ENCODE measurements at regions not wholly inside any gene's neighbourhood (a gene's known extent, or its start where the extent isn't known, plus 50 kb on each side); places are given as distances from the start of the nearest gene placed in this dataset.

DNA sequence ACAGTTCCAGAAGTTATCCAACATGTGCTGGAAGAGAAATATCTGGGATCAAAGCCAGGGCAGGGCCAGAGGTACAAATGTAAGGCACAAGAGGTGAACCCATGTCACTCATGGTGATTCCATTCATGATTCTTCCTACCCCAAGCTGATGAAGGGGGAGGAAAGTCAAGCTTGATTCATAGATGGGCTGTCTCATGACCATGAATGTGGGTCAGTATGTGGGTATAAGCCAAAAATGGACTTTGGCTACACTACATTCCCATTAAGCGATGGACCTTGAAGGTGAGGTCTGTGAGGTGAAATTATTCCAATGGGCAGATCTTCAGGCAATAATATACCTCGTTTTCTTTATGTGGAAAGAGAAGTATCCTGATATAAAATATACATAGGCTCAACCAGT, 217.1 kb downstream of the BTG1 start:
- Histone ChIP-seq H3K9me2 (replicated peaks; ENCODE audit: low read length) (no peaks in the 10 kb centered on the region), H3K9me3 (ENCODE audit: low read length) (no peaks in the 10 kb centered on the region), H3F3A (ENCODE audit: low read length, unreplicated experiment) (no peaks in the 10 kb centered on the region), H3K4me1 (ENCODE audit: insufficient read depth, low read length) (peaks cover 26% of the 10 kb centered on the region), H3K4me2 (ENCODE audit: low read length) (no peak overlapping the region), H3K79me2 (ENCODE audit: low read length) (no peaks in the 10 kb centered on the region), H2AFZ (ENCODE audit: low read length) (no peak overlapping the region), H3K9ac (ENCODE audit: low read length) (no peak overlapping the region), H3K27ac (ENCODE audit: low read length) (no peak overlapping the region), H3K4me3 (ENCODE audit: low read length) (no peak overlapping the region), H3K36me3 (ENCODE audit: low read depth, low read length) (no peaks in the 10 kb centered on the region), H4K20me1 (ENCODE audit: low read length) (no peaks in the 10 kb centered on the region), H3K27me3 (ENCODE audit: low read length) (no peaks in the 10 kb centered on the region)
- ATAC-seq (no peak), DNase-seq (no peak)
- BruUV-seq (replicated peaks), result no TSS peak
- TF ChIP-seq EZH2phosphoT487 (IDR thresholded peaks at IDR 0.05; ENCODE audit: borderline replicate concordance, low read length) (no peak), EZH2 (IDR thresholded peaks at IDR 0.05; ENCODE audit: low read length, unreplicated experiment) (no peak)
- POLR2A ChIA-PET (ENCODE audit: unreplicated experiment), result no interaction called here
- intact Hi-C loops (cut with micrococcal nuclease), result no loop called here
- CTCF ChIA-PET, result no interaction called here

DNA sequence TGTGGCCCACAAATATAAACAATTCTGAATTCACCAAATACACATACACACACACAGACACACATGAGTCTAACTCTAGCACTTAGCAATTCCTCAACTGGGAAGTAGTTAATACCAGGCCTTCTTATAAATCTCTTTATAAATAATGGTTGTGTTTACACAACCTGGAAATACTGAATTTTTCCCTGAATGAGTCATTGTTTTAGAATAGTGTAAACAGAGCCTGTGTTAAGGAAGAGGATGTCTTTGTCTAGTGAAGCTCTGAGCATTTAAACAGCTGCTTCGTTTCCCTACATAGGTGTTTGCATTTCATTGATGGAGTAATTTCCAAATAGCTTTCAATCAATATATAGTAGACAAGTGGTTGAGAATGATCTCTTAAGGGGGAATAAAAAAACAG, 218.8 kb downstream of the BTG1 start:
- ATAC-seq, result peak; percentile 96
- Histone ChIP-seq H3K9me2 (replicated peaks; ENCODE audit: low read length) (no peaks in the 10 kb centered on the region), H3K9ac (ENCODE audit: low read length) (no peak overlapping the region), H2AFZ (ENCODE audit: low read length) (no peak overlapping the region), H3K27ac (ENCODE audit: low read length) (peak overlapping the region; percentile 36; the same call in 1 of the 2 replicates), H3K36me3 (ENCODE audit: low read depth, low read length) (no peaks in the 10 kb centered on the region), H3K9me3 (ENCODE audit: low read length) (no peaks in the 10 kb centered on the region), H3F3A (ENCODE audit: low read length, unreplicated experiment) (no peaks in the 10 kb centered on the region), H3K4me3 (ENCODE audit: low read length) (no peak overlapping the region), H3K4me1 (ENCODE audit: insufficient read depth, low read length) (peaks cover 24% of the 10 kb centered on the region), H3K79me2 (ENCODE audit: low read length) (no peaks in the 10 kb centered on the region), H3K4me2 (ENCODE audit: low read length) (peak overlapping the region; percentile 60), H3K27me3 (ENCODE audit: low read length) (no peaks in the 10 kb centered on the region), H4K20me1 (ENCODE audit: low read length) (no peaks in the 10 kb centered on the region)
- BruUV-seq (replicated peaks), result no TSS peak
- TF ChIP-seq, protein P1, sequence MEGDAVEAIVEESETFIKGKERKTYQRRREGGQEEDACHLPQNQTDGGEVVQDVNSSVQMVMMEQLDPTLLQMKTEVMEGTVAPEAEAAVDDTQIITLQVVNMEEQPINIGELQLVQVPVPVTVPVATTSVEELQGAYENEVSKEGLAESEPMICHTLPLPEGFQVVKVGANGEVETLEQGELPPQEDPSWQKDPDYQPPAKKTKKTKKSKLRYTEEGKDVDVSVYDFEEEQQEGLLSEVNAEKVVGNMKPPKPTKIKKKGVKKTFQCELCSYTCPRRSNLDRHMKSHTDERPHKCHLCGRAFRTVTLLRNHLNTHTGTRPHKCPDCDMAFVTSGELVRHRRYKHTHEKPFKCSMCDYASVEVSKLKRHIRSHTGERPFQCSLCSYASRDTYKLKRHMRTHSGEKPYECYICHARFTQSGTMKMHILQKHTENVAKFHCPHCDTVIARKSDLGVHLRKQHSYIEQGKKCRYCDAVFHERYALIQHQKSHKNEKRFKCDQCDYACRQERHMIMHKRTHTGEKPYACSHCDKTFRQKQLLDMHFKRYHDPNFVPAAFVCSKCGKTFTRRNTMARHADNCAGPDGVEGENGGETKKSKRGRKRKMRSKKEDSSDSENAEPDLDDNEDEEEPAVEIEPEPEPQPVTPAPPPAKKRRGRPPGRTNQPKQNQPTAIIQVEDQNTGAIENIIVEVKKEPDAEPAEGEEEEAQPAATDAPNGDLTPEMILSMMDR (conservative IDR thresholded peaks at IDR 0.05; ENCODE audit: low read depth, low read length), result no peak
- no peak for TF ChIP-seq EZH2 (IDR thresholded peaks at IDR 0.05; ENCODE audit: low read length, unreplicated experiment)
- no peak for TF ChIP-seq EZH2phosphoT487 (IDR thresholded peaks at IDR 0.05; ENCODE audit: borderline replicate concordance, low read length)
- POLR2A ChIA-PET (ENCODE audit: unreplicated experiment), result no interaction called here
- intact Hi-C loops (cut with micrococcal nuclease), result no loop called here
- CTCF ChIA-PET, result no interaction called here
- peak; percentile 94 for DNase-seq

DNA sequence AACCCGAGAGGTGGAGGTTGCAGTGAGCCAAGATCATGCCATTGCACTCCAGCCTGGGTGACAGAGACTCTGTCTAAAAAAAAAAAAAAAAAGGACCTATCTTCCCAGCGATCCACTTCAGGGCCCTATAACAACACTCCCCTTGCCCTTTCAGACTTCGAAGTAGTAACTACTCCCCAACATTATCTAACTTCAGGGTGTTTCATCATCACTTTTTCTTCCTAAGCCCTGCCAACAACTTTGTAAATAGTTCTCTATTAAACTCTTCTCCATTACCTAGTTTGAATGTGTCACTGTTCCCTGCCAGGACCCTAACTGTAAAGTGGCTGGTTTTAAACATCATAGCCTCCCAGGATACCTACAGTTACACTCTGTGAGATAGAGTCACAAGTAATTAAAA, 220.8 kb downstream of the BTG1 start:
- Histone ChIP-seq H3K27me3 (ENCODE audit: low read length) (no peaks in the 10 kb centered on the region), H4K20me1 (ENCODE audit: low read length) (no peaks in the 10 kb centered on the region), H3K79me2 (ENCODE audit: low read length) (no peaks in the 10 kb centered on the region), H3K36me3 (ENCODE audit: low read depth, low read length) (no peaks in the 10 kb centered on the region), H3K9me3 (ENCODE audit: low read length) (no peaks in the 10 kb centered on the region), H3K4me1 (ENCODE audit: insufficient read depth, low read length) (peaks cover 11% of the 10 kb centered on the region), H3K27ac (ENCODE audit: low read length) (no peak overlapping the region), H3K4me2 (ENCODE audit: low read length) (no peak overlapping the region), H3K9me2 (replicated peaks; ENCODE audit: low read length) (no peaks in the 10 kb centered on the region), H3F3A (ENCODE audit: low read length, unreplicated experiment) (no peaks in the 10 kb centered on the region), H3K9ac (ENCODE audit: low read length) (no peak overlapping the region), H3K4me3 (ENCODE audit: low read length) (no peak overlapping the region), H2AFZ (ENCODE audit: low read length) (no peak overlapping the region)
- BruUV-seq (replicated peaks), result no TSS peak
- intact Hi-C loops (cut with micrococcal nuclease), result no loop called here
- no peak for DNase-seq
- ChIA-PET POLR2A (ENCODE audit: unreplicated experiment) (no interaction called here), CTCF (no interaction called here)
- no peak for ATAC-seq
- TF ChIP-seq, protein P1 (conservative IDR thresholded peaks at IDR 0.05; ENCODE audit: low read depth, low read length), result no peak
- TF ChIP-seq EZH2phosphoT487 (IDR thresholded peaks at IDR 0.05; ENCODE audit: borderline replicate concordance, low read length), result no peak

Measured in PC-3 (cell line).